ENCODE measurements at regions not wholly inside any gene's neighbourhood (a gene's known extent, or its start where the extent isn't known, plus 50 kb on each side); places are given as distances from the start of the nearest gene placed in this dataset.

DNA sequence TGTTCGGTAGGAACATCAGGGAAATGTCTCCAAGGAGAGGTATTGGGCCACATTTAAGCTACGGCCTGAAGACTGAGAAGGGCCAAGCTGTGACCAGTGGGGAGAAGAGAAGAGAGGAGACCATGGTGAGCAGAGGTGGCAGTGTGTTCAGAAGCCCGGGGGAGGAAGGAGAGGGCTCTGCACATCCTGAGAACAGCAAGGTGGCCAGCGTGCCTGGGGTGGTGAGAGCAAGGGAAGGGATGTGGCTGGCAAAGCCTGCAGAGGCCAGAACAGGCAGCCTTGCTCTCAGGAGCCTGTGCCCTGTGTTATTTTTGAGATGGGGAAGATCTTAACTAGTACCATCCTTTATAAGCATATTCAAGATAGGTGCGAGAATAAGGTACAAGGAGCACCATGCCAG, 933.5 kb upstream of the EEF2KMT start:
- Histone ChIP-seq H3K27ac (ENCODE audit: low read depth, low read length) (no peak overlapping the region), H3K9me2 (replicated peaks; ENCODE audit: insufficient read depth, low read length) (no peaks in the 10 kb centered on the region), H3K9ac (ENCODE audit: low read length) (no peak overlapping the region), H3K4me2 (ENCODE audit: low read depth, low read length, poor library complexity, severe bottlenecking) (no peak overlapping the region), H3K27me3 (ENCODE audit: low read length) (no peaks in the 10 kb centered on the region), H3K79me2 (ENCODE audit: insufficient read depth, low read length) (no peaks in the 10 kb centered on the region), H4K20me1 (ENCODE audit: low read depth, low read length) (no peaks in the 10 kb centered on the region), H3F3A (ENCODE audit: insufficient read depth) (no peaks in the 10 kb centered on the region), H2AFZ (ENCODE audit: low read depth, low read length, severe bottlenecking) (no peak overlapping the region), H3K9me3 (ENCODE audit: insufficient read depth, low read length) (no peaks in the 10 kb centered on the region), H3K4me3 (ENCODE audit: insufficient read depth, low read length, poor library complexity, severe bottlenecking) (no peak overlapping the region), H3K36me3 (ENCODE audit: low read length) (no peaks in the 10 kb centered on the region)
- TF ChIP-seq CTCF (IDR thresholded peaks at IDR 0.05; ENCODE audit: insufficient read depth, low read length, poor library complexity, severe bottlenecking) (no peak), EZH2phosphoT487 (conservative IDR thresholded peaks at IDR 0.05; ENCODE audit: low read length) (no peak)

- H4K20me1 ChIP-seq (ENCODE audit: low read depth, low read length) = no peaks in the 10 kb centered on the region
- H2AFZ ChIP-seq (ENCODE audit: low read depth, low read length, severe bottlenecking) = no peak overlapping the region
- no peak for TF ChIP-seq CTCF (IDR thresholded peaks at IDR 0.05; ENCODE audit: insufficient read depth, low read length, poor library complexity, severe bottlenecking)
- no peak overlapping the region for H3K27ac ChIP-seq (ENCODE audit: low read depth, low read length)
- no peak overlapping the region for H3K4me3 ChIP-seq (ENCODE audit: insufficient read depth, low read length, poor library complexity, severe bottlenecking)
- H3K9me2 ChIP-seq (replicated peaks; ENCODE audit: insufficient read depth, low read length) = no peaks in the 10 kb centered on the region
- no peaks in the 10 kb centered on the region for H3F3A ChIP-seq (ENCODE audit: insufficient read depth)
- H3K9ac ChIP-seq (ENCODE audit: low read length) = no peak overlapping the region
- H3K27me3 ChIP-seq (ENCODE audit: low read length) = no peaks in the 10 kb centered on the region
- no peaks in the 10 kb centered on the region for H3K36me3 ChIP-seq (ENCODE audit: low read length)
- no peak overlapping the region for H3K4me2 ChIP-seq (ENCODE audit: low read depth, low read length, poor library complexity, severe bottlenecking)
- H3K9me3 ChIP-seq (ENCODE audit: insufficient read depth, low read length) = no peaks in the 10 kb centered on the region
- no peaks in the 10 kb centered on the region for H3K79me2 ChIP-seq (ENCODE audit: insufficient read depth, low read length)
Measured at GRCh38 chr16:6027733-6028132, 930.1 kb upstream of the EEF2KMT start.

DNA sequence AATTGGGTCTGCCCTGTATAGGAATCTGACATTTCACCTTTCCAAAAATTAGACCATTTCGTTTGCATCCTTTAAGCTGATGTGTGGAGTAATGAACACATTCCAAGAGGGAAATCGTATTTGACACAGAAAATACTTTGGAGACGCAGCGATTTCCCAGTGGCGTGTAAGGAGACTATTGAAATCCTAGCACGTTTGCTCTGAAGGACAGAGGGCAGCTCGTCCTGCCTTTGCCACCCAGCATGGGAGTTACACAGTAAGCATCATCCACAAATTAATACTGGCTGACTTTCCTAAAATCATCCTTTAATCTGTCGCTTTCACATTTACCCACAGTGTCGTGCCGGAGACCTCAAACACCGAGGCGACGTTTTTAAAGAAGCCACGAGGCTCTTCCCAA, 925.9 kb upstream of the EEF2KMT start:
- Histone ChIP-seq H3K9me2 (replicated peaks; ENCODE audit: insufficient read depth, low read length) (no peaks in the 10 kb centered on the region), H4K20me1 (ENCODE audit: low read depth, low read length) (no peaks in the 10 kb centered on the region), H3K27ac (ENCODE audit: low read depth, low read length) (no peak overlapping the region), H2AFZ (ENCODE audit: low read depth, low read length, severe bottlenecking) (no peak overlapping the region), H3K4me3 (ENCODE audit: insufficient read depth, low read length, poor library complexity, severe bottlenecking) (no peak overlapping the region), H3K4me2 (ENCODE audit: low read depth, low read length, poor library complexity, severe bottlenecking) (no peak overlapping the region), H3K9me3 (ENCODE audit: insufficient read depth, low read length) (no peaks in the 10 kb centered on the region), H3K79me2 (ENCODE audit: insufficient read depth, low read length) (no peaks in the 10 kb centered on the region), H3K9ac (ENCODE audit: low read length) (no peak overlapping the region), H3F3A (ENCODE audit: insufficient read depth) (no peaks in the 10 kb centered on the region), H3K36me3 (ENCODE audit: low read length) (no peaks in the 10 kb centered on the region), H3K27me3 (ENCODE audit: low read length) (no peaks in the 10 kb centered on the region)
- no peak for TF ChIP-seq CTCF (IDR thresholded peaks at IDR 0.05; ENCODE audit: insufficient read depth, low read length, poor library complexity, severe bottlenecking)
- TF ChIP-seq EZH2phosphoT487 (conservative IDR thresholded peaks at IDR 0.05; ENCODE audit: low read length) = no peak

All from SU-DHL-6 (cell line).